Cardiac septum (tissue), 1 donor: ENCODE measurements at regions not wholly inside any gene's neighbourhood (a gene's known extent, or its start where the extent isn't known, plus 50 kb on each side); places are given as distances from the start of the nearest gene placed in this dataset.
"Not testable (repeated sequence)": the region's sequence is repeated elsewhere in the genome, so short reads cannot be mapped to it uniquely, and the experiment has no call there.

Experiments used
- DNase-seq: peaks from one replicate; pipeline ENCODE4 v3.0.0-alpha.2; 2020; ENCODE audit warnings: low spot score
- intact Hi-C: fragments of 100-400 bp; cut with DNase I; formaldehyde crosslinking; loops from one replicate; pipeline ENCODE4 v1.14.0; 2022
- donor health status: DM: no; HTN: no; CAD: no.

DNA sequence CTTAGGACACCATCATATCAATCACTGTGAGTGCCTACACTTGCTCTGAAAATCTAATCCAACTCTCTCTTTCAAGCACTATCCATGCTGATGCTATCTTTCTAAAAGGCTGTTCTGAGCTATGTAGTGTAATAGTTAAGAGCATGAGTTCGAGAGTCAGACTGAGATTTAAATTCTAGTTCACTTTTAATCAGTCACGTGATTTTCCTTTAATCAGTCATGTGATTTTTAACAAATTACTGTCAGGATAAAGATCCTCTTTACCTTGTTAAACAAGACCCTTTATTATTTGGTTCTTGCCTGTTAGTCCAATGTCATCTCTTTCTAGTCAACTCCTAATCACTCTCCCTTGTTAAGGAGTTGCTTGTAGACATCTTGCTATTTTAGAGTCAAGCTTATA lies 653.0 kb downstream of the RPL10L start:
- intact Hi-C loops, result no loop called here
- DNase-seq, result no peak

DNA sequence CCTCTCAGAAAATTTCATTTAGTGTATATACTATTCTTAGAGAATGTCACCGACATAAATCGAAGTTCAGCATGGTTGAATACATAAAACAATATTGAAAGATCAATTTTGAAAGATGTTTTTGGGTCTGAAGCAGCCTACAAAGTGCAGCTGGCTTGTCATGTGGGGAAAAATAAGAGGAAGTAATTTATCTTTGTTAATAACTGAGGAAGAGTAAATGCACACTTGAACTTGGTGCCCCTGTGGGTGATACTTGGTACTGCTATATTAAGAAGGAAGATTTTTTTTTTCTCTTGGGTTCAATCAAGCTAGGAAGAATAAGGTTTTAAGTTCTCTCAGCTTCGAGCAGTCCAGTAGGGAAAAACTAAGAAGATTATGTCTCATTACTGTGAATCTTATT lies 661.3 kb downstream of the RPL10L start:
- intact Hi-C loops, result no loop called here
- no peak for DNase-seq

DNA sequence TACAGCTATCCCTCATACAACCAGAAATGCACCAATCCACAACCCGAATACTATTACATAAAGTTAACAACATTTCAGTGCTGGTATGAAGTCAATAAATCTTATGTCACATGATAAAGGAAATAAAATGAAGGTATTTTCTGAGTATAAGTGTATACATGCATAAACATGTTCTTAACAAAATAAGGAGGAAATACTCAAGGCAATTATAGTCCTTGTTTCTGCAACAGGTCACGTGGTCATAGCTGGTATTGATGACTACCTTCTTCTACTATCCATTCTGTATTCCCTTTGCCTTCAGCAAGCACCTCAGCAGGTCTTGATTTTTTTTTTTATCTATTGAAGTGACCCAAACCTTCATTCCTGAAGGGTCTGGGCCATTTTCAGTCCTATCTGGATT lies 675.6 kb downstream of the RPL10L start:
- intact Hi-C loops, result no loop called here
- DNase-seq, result no peak

DNA sequence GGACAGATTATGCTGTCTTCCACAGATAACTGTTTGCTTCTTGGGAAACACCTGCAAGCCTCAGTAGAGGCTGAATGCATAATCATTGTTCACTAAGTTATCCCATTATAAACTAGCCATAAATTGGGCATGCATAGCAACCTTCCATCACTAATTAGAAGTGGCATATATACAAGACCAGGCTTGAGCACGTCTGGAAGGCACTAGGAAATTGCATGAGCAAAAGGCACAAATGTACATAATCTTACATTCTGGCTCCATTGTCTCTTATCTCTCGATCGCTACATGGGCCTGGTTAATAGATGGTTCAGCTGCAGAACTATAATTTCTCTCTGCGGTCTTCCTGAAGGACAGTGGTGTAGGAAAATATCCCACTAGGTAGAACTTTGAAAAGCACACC lies 679.2 kb downstream of the RPL10L start:
- DNase-seq, result no peak
- intact Hi-C loops, result no loop called here

DNA sequence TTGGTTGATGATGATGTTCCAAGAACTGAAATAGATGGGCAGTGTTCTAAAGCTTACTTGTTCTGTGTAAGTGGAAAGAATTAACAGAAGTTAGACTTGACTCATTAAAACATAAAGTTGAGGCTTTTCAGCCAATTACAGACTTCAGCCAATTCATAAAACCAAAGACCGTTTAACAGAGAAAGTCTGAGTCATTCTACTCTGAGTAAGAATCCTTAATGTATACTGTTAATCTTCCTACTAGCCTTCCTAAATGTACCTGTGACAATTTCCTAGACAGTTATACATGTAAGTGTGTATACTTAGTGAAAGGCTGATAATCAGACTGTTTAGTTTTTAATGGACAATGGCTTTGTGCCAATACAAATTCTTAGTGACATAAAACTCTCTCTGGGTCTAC lies 681.0 kb downstream of the RPL10L start:
- DNase-seq, result no peak
- intact Hi-C loops, result no loop called here

DNA sequence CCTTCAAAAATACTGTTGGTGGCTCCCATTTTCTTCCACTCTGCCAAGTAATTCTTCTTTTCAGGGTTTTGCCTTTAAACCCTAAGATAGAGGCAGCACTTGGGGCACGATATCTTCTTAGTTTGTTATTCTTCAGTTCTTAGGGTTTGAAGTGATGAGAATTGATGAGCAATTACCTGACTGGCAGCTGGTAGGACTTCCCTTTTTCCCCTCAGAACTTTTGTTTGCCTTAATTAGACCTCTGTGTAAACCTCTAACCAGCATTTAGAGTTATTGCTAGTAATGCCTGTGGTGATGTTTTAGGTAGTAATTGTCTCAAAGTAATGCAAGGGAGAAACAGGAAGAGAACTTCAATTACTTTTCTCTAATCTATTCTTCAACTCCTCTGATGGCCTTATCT lies 683.5 kb downstream of the RPL10L start:
- intact Hi-C loops, result no loop called here
- no peak for DNase-seq

DNA sequence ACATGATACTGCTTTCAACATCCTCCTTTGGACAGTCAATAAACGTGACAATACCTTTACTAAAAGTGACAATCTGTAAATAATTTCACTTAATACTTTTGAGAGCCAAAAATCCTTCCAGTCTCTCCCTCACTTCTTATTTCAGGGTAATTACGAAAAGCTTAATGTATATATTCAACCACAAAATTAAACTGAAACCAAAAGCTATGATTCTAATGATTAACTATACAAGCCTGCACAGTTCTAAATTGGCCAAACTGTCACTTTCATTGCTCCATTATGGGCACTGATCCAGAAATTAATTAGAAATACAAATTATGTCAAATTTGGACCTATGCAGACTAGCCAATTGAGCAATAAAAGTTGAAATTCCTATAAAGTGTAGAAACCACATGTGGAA lies 696.5 kb upstream of the MIS18BP1 start:
- intact Hi-C loops, result no loop called here
- no peak for DNase-seq

DNA sequence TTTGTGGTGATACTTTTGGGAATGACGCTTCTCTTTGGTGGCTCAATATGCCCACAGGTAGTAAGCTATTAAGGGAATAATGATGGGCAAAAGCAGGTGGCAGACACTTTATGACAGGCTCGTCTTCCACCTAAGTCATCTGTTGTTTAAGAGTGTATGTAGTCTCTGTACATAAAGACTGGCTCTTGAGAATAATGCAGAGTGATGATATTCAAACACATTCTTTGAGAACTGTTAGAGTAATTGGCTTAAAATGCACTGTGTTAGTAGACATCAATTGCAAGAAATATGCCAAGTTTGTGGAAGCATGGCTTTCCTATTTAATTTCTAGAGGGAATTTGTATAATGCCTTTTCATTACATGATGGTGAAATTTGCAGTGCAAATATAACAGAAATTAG lies 694.8 kb upstream of the MIS18BP1 start:
- no peak for DNase-seq
- intact Hi-C loops, result no loop called here

DNA sequence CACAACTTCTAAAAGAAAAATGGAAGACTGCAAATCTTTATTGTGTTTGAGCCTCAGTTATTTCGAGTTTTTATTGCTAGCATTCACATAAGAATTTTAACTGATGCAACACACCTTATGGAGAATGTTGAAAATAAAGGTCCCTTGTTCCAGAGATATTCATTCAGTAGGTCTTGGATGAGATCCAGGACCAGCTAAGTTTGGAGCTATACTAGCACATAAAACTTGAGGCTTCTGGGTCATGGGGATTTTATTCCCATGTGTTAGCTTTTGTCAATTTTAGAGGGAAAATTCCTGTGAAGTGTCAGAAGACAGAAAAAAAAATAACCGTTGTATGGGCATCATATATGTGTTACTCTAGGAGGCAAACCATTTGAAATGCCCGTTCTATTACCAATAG lies 693.2 kb upstream of the MIS18BP1 start:
- intact Hi-C loops, result no loop called here
- DNase-seq, result no peak

DNA sequence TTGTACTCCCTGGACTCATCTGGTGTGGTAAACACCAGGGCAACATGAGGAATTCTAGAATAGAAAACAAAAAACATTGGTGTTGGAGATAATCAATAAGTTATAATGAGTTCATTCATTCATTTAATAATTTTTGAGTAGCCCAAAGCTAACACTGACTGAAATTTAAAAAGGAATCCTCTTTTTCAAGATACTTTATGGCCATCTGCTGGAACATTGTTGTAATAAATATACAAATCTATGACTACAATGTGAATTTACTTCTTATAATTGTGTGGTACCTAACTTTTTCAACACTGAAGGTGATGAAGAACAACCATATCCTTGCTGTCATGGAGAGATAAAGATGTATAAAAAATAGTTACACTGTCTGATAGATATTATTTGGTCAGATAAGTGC lies 687.3 kb upstream of the MIS18BP1 start:
- DNase-seq, result no peak
- intact Hi-C loops, result no loop called here

DNA sequence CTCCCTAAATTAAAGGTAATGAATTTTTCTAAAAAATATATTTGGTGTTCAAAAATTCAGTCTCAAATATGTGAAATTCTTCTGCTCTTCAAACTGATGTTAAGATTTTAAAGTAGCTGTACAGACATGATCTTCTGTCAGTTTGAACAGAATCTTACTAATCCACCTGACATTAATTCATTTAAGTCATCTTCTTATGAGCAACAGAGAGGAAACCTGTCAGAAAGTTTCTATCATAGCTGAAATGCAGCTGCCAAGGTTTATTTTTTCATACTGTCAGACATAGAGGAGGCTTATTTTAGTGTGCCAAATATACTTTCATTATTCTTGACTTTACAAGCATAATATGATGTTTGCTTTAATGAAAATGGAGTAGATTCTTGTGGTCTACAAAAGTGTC lies 686.6 kb upstream of the MIS18BP1 start:
- no peak for DNase-seq
- intact Hi-C loops, result no loop called here

DNA sequence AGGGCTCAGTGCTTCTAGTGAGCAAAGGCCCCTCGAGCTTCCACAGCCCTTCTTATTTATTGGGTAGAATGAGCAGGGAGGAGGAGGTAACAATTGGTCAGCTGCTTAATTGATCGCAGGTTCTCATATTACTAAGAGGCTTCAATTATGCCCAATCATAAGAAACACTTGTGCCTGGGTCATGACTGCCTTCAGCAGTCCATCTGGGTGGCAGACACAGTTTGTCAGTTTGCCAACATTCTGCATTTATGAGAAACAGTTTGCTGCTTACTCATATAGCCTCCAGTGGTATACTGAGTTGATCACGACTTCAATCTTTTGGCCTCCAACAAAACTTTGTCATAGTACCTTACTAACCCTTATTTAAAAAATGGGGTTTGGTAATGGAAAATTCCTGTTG lies 667.0 kb upstream of the MIS18BP1 start:
- intact Hi-C loops, DNase-seq: not testable (repeated sequence)

DNA sequence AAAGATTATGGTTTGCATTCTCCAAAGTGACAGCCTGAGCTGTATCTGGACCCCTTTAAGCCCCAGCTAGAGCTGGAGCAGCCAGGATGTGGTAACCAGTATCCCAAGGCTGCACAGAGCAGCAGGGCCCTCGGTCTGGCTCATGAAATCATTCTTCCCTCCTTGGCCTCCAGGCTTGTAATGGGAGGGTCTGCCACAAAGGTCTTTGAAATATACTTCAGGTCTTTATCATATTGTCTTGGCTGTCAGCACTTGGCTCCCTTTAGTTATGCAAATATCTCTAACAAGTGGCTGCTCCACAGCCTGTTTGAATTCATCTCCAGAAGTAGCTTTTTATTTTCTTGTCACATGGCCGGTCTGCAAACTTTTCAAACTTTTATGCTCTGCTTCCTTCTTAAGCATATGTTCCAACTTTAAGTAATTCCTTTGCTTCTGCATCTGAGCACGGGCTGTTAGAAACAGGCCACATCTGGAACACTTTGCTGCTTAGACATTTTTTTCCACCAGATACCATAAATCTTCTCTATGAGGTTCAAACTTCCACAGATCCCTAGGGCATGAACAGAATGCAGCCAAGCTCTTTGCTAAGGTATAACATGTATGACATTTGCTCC lies 663.4 kb upstream of the MIS18BP1 start:
- intact Hi-C loops, result no loop called here
- DNase-seq, result no peak

DNA sequence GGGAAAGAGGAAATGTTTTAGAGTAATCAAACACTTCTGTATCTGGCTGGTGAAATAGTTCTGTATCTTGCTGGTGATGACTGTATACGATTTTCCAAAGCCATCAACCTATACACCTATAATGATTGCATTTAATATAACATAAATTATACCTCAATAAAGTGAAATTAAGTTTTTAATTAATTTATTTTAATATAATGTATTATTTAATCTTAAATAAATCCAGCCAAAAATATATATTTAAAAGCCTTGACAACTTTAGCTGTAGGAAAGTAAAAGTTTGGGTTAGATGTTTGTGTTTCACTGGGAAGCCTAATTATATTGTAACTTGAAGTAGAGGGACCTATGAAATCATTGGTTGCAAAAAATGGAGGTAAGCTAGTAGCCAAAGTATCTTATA lies 654.8 kb upstream of the MIS18BP1 start:
- intact Hi-C loops, result no loop called here
- DNase-seq, result no peak

DNA sequence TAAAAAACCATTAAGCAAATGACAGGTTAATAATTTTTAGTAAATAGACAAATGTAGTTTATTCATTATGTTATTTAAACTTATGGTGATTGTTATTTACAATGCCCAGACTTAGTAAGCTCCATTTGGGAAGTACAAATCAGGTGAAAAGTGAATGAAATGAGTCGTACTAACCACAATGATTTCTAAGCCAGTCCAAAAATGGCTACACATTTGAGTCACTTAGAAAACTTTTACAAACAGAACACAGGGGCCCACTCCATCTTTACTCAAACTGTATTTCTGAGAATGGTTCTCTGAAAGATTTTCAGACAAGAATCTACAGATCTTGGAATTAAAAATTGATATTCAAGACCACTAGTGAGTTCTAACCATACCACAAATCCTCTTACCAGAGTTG lies 653.3 kb upstream of the MIS18BP1 start:
- DNase-seq, result no peak
- intact Hi-C loops, result no loop called here

DNA sequence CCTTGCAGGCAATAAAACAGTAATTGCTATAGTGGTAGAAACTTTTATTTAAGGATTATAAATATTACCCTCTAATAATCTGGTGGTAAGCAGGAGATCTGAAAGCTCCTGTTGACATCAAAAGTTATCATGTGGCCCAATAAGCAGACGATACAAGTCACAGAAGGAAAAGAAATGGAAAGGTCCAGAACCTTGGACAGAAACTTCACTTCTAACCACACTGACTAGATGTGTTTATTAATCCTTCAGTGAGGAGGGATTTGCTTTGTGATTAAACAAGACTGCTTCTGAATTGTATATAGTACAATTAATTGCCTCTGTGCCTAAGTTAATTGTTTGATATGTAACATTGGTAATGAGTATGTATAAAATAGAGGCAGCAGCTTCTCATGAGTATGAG lies 652.7 kb upstream of the MIS18BP1 start:
- intact Hi-C loops, result no loop called here
- DNase-seq, result no peak

DNA sequence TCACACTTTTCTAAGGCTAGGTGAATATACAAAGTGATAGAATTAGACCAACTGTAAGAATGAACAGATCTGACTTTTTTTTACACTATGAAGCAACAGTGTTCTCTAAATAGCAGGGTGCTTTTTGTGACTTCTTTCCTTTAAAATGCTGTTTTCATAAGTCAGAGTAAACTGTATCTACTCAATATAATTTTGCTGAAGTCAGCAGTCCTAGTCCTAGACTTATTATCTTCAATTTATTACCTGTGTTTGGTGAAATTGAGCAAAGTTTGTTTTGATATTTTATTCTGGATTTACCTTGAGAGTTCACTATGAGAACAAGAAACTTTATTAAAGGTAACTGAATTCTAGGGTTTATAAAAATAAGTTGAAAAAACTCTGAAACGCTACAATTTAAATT lies 651.3 kb upstream of the MIS18BP1 start:
- DNase-seq, result no peak
- intact Hi-C loops, result no loop called here

DNA sequence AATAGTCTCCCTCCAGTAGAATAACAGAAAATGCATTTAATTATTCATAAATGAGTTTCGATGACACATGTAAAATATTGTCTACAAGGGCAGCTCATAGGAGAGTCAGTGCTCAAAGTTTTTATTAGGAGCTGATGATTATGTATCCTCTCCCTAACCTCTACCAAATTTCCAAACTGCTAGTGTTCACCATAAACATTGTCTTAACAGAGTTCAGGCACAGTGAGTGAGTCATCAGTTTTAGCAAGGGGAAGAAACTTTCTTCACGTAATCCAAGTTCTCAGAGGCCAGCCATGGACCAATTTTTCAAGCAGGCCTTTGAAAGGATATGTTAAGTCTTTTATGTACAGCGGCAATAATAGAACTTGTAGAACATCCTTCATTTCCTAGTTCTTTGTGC lies 649.2 kb upstream of the MIS18BP1 start:
- DNase-seq, result no peak
- intact Hi-C loops, result no loop called here

DNA sequence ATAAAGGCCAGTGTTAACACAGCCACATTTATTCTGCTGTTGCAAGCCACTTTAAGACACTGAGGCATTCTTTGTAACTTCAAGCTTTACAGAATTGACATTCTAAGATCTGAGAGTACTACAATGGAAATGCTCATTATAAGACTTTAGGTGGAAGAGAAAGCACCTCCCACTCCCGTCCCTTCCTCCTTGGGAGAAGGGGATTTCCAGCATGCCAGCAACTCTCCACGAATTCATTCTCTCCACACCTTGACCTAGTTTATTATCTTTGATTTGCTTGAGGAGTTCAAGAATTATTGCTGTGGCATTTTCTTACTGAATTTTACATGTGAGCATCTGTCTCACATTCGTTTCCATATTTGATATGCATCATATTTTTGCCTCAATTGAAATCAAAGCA lies 644.4 kb upstream of the MIS18BP1 start:
- intact Hi-C loops, result no loop called here
- no peak for DNase-seq

DNA sequence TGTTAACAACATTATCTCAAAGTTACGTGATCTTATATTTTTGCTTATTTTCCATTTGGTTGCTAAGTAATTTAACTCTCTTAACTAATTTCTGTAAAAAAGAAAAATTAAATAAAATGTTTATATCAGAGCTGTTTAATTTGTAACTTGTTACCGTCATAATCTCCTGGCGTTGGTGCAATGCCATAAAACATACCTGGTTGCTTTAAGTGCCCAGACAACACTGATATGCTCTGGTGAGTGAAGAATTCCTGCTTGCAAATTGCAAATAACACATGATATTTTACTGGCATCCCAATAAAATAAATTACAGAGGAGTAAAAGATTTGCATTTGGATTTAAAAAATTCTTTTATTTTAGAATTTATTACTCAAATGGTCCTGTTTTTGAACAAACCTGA lies 640.1 kb upstream of the MIS18BP1 start:
- intact Hi-C loops, result no loop called here
- no peak for DNase-seq

DNA sequence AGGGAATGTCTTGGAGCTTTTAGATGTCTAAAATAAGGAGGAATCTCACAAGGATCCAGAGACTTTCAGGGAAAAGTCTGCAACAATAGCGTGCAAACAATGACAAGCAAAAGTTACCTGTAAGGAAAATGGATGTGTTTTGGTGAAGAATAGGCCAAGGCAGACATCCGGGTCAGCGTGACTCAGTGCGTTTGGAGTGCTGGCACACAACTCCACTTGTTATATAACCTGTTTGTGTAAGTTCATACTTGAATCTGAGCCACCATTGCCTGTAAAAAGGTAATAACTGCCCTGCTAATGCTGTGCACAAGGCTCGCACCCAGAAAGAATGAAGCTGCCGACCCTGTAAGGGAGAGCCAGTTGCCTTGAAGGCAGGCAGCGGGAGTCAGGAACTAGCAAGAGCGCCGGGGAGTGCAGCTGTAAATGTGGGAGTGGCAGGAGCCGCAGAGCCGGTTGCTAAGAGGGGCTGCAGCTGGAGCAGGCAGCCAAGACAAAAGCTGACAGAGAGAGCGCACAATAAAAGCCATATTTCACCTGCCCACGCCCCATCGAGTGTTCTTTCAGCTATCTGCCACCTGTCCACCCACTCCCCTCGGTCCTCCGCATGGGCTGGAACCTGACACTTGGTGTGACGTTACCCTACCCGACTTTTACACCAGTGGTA lies 638.5 kb upstream of the MIS18BP1 start:
- intact Hi-C loops, result no loop called here
- no peak for DNase-seq

DNA sequence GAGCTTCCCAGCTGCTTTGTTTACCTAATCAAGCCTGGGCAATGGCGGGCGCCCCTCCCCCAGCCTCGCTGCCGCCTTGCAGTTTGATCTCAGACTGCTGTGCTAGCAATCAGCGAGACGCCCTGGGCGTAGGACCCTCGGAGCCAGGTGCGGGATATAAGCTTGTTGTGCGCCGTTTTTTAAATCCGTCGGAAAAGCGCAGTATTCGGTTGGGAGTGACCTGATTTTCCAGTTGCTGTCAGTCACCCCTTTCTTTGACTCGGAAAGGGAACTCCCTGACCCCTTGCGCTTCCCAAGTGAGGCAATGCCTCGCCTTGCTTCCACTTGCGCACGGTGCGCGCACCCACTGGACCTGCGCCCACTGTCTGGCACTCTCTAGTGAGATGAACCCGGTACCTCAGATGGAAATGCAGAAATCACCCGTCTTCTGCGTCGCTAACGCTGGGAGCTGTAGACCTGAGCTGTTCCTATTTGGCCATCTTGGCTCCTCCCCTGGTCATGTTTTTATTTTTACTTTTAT lies 635.8 kb upstream of the MIS18BP1 start:
- DNase-seq, intact Hi-C loops: not testable (repeated sequence)
